GM12878 (cell line): ENCODE measurements at regions not wholly inside any gene's neighbourhood (a gene's known extent, or its start where the extent isn't known, plus 50 kb on each side); places are given as distances from the start of the nearest gene placed in this dataset.

Source experiments
- ATAC-seq: fragments of 200-7000 bp; cut with Tn5 transposase; 3 replicates; pipeline ENCODE4 v1.9.1; 2020; ENCODE audit warnings: mild to moderate bottlenecking, moderate library complexity
- BruUV-seq: library from RNA; stranded (reverse); fragments of 400-500 nt; replicated peaks from 2 replicates; lab custom pipeline; 2021; lab: Mats Ljungman, UMichigan
- CTCF ChIA-PET: fragments of 300-600 bp; sonication (Branson Sonifier 250); formaldehyde crosslinking; extraction: SDS; loops from one replicate; lab custom pipeline; 2021; ENCODE audit warnings: inconsistent platforms; lab: Yijun Ruan, JAX
- POLR2A ChIA-PET: fragments of 350-600 bp; formaldehyde crosslinking; extraction: SDS; loops from one replicate; lab custom pipeline; 2021; ENCODE audit warnings: inconsistent platforms; lab: Charles Lee
- RAD21 ChIA-PET: fragments of 300-600 bp; sonication (Branson Sonifier 250); formaldehyde crosslinking; loops from one replicate; lab custom pipeline; 2023; ENCODE audit warnings: antibody characterized with exemption; ENCODE audit not compliant: unreplicated experiment; lab: Charles Lee
- SMC1A ChIA-PET: fragments of 300-600 bp; sonication (Branson Sonifier 250); formaldehyde crosslinking; loops from one replicate; lab custom pipeline; 2023; ENCODE audit not compliant: unreplicated experiment, uncharacterized antibody; lab: Charles Lee
- DNase-seq: peaks from one replicate; pipeline ENCODE4 v3.0.0-alpha.2; 2011; ENCODE audit warnings: low read depth, low spot score
- FAIRE-seq: peaks from 3 replicates; lab custom pipeline; 2011; peaks lifted over from hg19 to GRCh38; lab: Jason Lieb, UNC
- H2AFZ ChIP-seq: 2 replicates; pipeline ENCODE4 v1.6.0; 2011; ENCODE audit warnings: low read depth, low read length, control low read depth; ENCODE audit not compliant: control insufficient read depth
- H3K27ac ChIP-seq: 2 replicates; pipeline ENCODE4 v1.5.1; 2011; ENCODE audit warnings: control low read depth; ENCODE audit not compliant: control insufficient read depth, insufficient read depth
- H3K27me3 ChIP-seq, 2 experiments: replicated peaks in 1 of 2; 2 replicates each; pipeline versions ENCODE4 v1.6.0 to v1.6.1; 2011; ENCODE audit warnings: low read length in 1 of 2; ENCODE audit not compliant: control insufficient read depth in 2 of 2, insufficient read depth in 2 of 2
- H3K36me3 ChIP-seq, 2 experiments: 2 replicates each; pipeline ENCODE4 v1.5.1; 2011; ENCODE audit warnings: low read length in 1 of 2; ENCODE audit not compliant: control insufficient read depth in 2 of 2, insufficient read depth in 2 of 2
- H3K4me1 ChIP-seq: 2 replicates; pipeline ENCODE4 v1.6.1; 2011; ENCODE audit warnings: mild to moderate bottlenecking, low read length, moderate library complexity, mixed read lengths; ENCODE audit not compliant: control insufficient read depth, insufficient read depth
- H3K4me2 ChIP-seq: 2 replicates; pipeline ENCODE4 v1.6.0; 2011; ENCODE audit warnings: control low read depth; ENCODE audit not compliant: control insufficient read depth, insufficient read depth
- H3K4me3 ChIP-seq: fragments of 200-600 bp; sonication (generic); 2 replicates; pipeline ENCODE4 v1.5.1; 2016
- H3K79me2 ChIP-seq: 2 replicates; pipeline ENCODE4 v1.6.0; 2011; ENCODE audit warnings: low read length; ENCODE audit not compliant: control insufficient read depth, insufficient read depth
- H3K9ac ChIP-seq: 2 replicates; pipeline ENCODE4 v1.8.0; 2011; ENCODE audit warnings: low read length, control low read depth, mixed read lengths; ENCODE audit not compliant: control insufficient read depth, insufficient read depth
- H3K9me3 ChIP-seq: replicated peaks from 3 replicates; pipeline ENCODE4 v1.5.1; 2011; ENCODE audit warnings: mild to moderate bottlenecking, low read length; ENCODE audit not compliant: control insufficient read depth, insufficient read depth
- H4K20me1 ChIP-seq: 2 replicates; pipeline ENCODE4 v1.6.0; 2011; ENCODE audit not compliant: control insufficient read depth, insufficient read depth
- ATF7 ChIP-seq: fragments of 450-650 bp; IDR thresholded peaks from 2 replicates; pipeline ENCODE4 v1.6.1; 2016; ENCODE audit warnings: low read depth, mild to moderate bottlenecking
- BRCA1 ChIP-seq: IDR thresholded peaks from 2 replicates; pipeline ENCODE4 v1.6.1; 2011; ENCODE audit warnings: low read depth, low read length, improper control_type of control experiment
- CBX3 ChIP-seq: fragments of 200-600 bp; sonication (generic); IDR thresholded peaks from 2 replicates; pipeline ENCODE4 v1.6.1; 2016; ENCODE audit warnings: low read depth, borderline replicate concordance
- DPF2 ChIP-seq: fragments of 450-650 bp; IDR thresholded peaks from 2 replicates; pipeline ENCODE4 v1.6.1; 2017; ENCODE audit warnings: mild to moderate bottlenecking
- ETV6 ChIP-seq, 2 experiments: fragments of 450-650 bp in 1 of 2; IDR thresholded peaks in 1 of 2; conservative IDR thresholded peaks in 1 of 2; 2 replicates each; pipeline ENCODE4 v1.6.1; 2014; ENCODE audit warnings: antibody characterized with exemption in 1 of 2, borderline replicate concordance in 1 of 2, low read depth in 1 of 2, mild to moderate bottlenecking in 1 of 2, moderate library complexity in 1 of 2
- GABPA ChIP-seq: IDR thresholded peaks from 2 replicates; pipeline ENCODE4 v1.6.1; 2014; ENCODE audit warnings: antibody characterized with exemption, low read depth, mild to moderate bottlenecking, inconsistent platforms
- MLLT1 ChIP-seq: fragments of 450-650 bp; IDR thresholded peaks from 2 replicates; pipeline ENCODE4 v1.6.1; 2016; ENCODE audit warnings: mild to moderate bottlenecking
- NFYA ChIP-seq: IDR thresholded peaks from 2 replicates; pipeline ENCODE4 v1.6.1; 2011; ENCODE audit warnings: low read depth, mild to moderate bottlenecking, low read length, improper control_type of control experiment, borderline replicate concordance
- SIX5 ChIP-seq: IDR thresholded peaks from 2 replicates; pipeline ENCODE4 v1.6.1; 2011; ENCODE audit warnings: mild to moderate bottlenecking, low read depth, low read length, moderate library complexity; ENCODE audit not compliant: severe bottlenecking
- TBL1XR1 ChIP-seq: IDR thresholded peaks from 2 replicates; pipeline ENCODE4 v1.6.1; 2012; ENCODE audit warnings: low read depth, low read length, improper control_type of control experiment
- TCF7 ChIP-seq: IDR thresholded peaks from 2 replicates; pipeline ENCODE4 v1.6.1; 2014; ENCODE audit warnings: antibody characterized with exemption, borderline replicate concordance
- ZBTB33 ChIP-seq: fragments of 450-650 bp; IDR thresholded peaks from 2 replicates; pipeline ENCODE4 v1.6.1; 2017; ENCODE audit warnings: mild to moderate bottlenecking
- WGBS: methylation state at CpG from one replicate; pipeline ENCODE4 v1.1.6; 2016; ENCODE audit warnings: low lambda C conversion rate; ENCODE audit not compliant: insufficient replicate concordance, insufficient coverage; ENCODE audit errors: missing lambda C conversion rate; 5-methylcytosine and 5-hydroxymethylcytosine counted together
- in situ Hi-C: fragments of 300-500 bp; cut with MboI; formaldehyde crosslinking; loops from 9 replicates; pipeline ENCODE4 v1.14.3; 2018; ENCODE audit warnings: mixed read lengths
- intact Hi-C: fragments of 100-400 bp; cut with micrococcal nuclease; formaldehyde crosslinking; loops from one replicate; pipeline ENCODE4 v1.14.2; 2022; ENCODE audit not compliant: unreplicated experiment
- TF ChIP-seq, protein P1 (sequence below): fragments of 450-650 bp; IDR thresholded peaks from 2 replicates; pipeline ENCODE4 v1.6.1; 2016; ENCODE audit warnings: mild to moderate bottlenecking, moderate library complexity, borderline replicate concordance
- TF ChIP-seq, protein P2 (sequence below): fragments of 450-650 bp; formaldehyde crosslinking; IDR thresholded peaks from 2 replicates; pipeline ENCODE4 v1.4.0; 2020; ENCODE audit warnings: mild to moderate bottlenecking, moderate library complexity

DNA sequence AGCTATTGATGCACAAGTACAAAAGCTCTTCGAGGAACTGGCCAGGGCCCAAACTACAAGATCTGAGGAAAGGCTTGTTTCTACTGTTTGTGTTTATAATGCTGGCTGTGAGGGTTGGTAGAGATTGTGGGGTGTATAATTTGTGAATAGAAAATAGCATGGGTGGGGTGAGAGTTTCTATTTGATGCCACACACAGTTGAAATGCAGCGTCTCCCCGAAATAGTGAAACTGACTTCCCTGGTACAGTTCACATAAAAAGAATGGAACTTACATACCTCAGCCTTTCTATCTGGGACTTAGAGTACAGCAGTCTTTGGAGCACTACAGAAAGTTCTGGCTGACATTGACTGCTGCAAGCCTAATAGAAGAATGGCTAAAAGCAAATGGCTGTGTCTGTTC lies 91.3 kb downstream of the DTWD1 start:
- no peak overlapping the region for H3K4me2 ChIP-seq
- H3K4me1 ChIP-seq, result no peaks in the 10 kb centered on the region
- no peak overlapping the region for H2AFZ ChIP-seq
- ChIA-PET SMC1A (no interaction called here), CTCF (no interaction called here), RAD21 (no interaction called here), POLR2A (no interaction called here)
- H3K9ac ChIP-seq, result no peak overlapping the region
- H3K9me3 ChIP-seq, result no peaks in the 10 kb centered on the region; the same call in 2 of the 3 replicates
- no TSS peak for BruUV-seq
- no peaks in the 10 kb centered on the region for H3K79me2 ChIP-seq
- no peaks in the 10 kb centered on the region for H3K36me3 ChIP-seq
- in situ Hi-C loops, result no loop called here
- FAIRE-seq (no peak), ATAC-seq (no peak), DNase-seq (no peak)
- H4K20me1 ChIP-seq, result no peaks in the 10 kb centered on the region
- H3K27ac ChIP-seq, result no peak overlapping the region
- no peaks in the 10 kb centered on the region for H3K27me3 ChIP-seq
- intact Hi-C loops, result no loop called here
- H3K4me3 ChIP-seq, result no peak overlapping the region
- WGBS, result 58% methylated on average over 3 of the region's 3 CpGs
- TF ChIP-seq, protein P1, sequence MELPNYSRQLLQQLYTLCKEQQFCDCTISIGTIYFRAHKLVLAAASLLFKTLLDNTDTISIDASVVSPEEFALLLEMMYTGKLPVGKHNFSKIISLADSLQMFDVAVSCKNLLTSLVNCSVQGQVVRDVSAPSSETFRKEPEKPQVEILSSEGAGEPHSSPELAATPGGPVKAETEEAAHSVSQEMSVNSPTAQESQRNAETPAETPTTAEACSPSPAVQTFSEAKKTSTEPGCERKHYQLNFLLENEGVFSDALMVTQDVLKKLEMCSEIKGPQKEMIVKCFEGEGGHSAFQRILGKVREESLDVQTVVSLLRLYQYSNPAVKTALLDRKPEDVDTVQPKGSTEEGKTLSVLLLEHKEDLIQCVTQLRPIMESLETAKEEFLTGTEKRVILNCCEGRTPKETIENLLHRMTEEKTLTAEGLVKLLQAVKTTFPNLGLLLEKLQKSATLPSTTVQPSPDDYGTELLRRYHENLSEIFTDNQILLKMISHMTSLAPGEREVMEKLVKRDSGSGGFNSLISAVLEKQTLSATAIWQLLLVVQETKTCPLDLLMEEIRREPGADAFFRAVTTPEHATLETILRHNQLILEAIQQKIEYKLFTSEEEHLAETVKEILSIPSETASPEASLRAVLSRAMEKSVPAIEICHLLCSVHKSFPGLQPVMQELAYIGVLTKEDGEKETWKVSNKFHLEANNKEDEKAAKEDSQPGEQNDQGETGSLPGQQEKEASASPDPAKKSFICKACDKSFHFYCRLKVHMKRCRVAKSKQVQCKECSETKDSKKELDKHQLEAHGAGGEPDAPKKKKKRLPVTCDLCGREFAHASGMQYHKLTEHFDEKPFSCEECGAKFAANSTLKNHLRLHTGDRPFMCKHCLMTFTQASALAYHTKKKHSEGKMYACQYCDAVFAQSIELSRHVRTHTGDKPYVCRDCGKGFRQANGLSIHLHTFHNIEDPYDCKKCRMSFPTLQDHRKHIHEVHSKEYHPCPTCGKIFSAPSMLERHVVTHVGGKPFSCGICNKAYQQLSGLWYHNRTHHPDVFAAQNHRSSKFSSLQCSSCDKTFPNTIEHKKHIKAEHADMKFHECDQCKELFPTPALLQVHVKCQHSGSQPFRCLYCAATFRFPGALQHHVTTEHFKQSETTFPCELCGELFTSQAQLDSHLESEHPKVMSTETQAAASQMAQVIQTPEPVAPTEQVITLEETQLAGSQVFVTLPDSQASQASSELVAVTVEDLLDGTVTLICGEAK, result no peak
- no peak for TF ChIP-seq TBL1XR1
- no peak for TF ChIP-seq NFYA
- no peak for TF ChIP-seq ZBTB33
- no peak for TF ChIP-seq ATF7
- TF ChIP-seq, protein P2, sequence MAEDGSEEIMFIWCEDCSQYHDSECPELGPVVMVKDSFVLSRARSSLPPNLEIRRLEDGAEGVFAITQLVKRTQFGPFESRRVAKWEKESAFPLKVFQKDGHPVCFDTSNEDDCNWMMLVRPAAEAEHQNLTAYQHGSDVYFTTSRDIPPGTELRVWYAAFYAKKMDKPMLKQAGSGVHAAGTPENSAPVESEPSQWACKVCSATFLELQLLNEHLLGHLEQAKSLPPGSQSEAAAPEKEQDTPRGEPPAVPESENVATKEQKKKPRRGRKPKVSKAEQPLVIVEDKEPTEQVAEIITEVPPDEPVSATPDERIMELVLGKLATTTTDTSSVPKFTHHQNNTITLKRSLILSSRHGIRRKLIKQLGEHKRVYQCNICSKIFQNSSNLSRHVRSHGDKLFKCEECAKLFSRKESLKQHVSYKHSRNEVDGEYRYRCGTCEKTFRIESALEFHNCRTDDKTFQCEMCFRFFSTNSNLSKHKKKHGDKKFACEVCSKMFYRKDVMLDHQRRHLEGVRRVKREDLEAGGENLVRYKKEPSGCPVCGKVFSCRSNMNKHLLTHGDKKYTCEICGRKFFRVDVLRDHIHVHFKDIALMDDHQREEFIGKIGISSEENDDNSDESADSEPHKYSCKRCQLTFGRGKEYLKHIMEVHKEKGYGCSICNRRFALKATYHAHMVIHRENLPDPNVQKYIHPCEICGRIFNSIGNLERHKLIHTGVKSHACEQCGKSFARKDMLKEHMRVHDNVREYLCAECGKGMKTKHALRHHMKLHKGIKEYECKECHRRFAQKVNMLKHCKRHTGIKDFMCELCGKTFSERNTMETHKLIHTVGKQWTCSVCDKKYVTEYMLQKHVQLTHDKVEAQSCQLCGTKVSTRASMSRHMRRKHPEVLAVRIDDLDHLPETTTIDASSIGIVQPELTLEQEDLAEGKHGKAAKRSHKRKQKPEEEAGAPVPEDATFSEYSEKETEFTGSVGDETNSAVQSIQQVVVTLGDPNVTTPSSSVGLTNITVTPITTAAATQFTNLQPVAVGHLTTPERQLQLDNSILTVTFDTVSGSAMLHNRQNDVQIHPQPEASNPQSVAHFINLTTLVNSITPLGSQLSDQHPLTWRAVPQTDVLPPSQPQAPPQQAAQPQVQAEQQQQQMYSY (CRISPR knock-in tag), result no peak
- TF ChIP-seq GABPA, result no peak
- TF ChIP-seq SIX5, result no peak
- no peak for TF ChIP-seq CBX3
- TF ChIP-seq BRCA1, result no peak
- TF ChIP-seq TCF7, result no peak
- TF ChIP-seq MLLT1, result no peak
- no peak for TF ChIP-seq DPF2
- TF ChIP-seq ETV6 (conservative IDR thresholded peaks at IDR 0.05 in 1 of 2, IDR thresholded peaks at IDR 0.05 in 1 of 2; ENCODE audit: borderline replicate concordance in 1 of 2, low read depth in 1 of 2), result no peak
